Activated CD4-positive, alpha-beta T cell treated with anti-CD3 and anti-CD28 coated beads, Interleukin-2, amount 50 U/mL, for 4 hours (primary cell): ENCODE measurements at regions not wholly inside any gene's neighbourhood (a gene's known extent, or its start where the extent isn't known, plus 50 kb on each side); places are given as distances from the start of the nearest gene placed in this dataset.

ENCODE experiments used
- DNase-seq, 2 experiments: peaks; one replicate each; pipeline ENCODE4 v3.0.0-alpha.2; 2020

DNA sequence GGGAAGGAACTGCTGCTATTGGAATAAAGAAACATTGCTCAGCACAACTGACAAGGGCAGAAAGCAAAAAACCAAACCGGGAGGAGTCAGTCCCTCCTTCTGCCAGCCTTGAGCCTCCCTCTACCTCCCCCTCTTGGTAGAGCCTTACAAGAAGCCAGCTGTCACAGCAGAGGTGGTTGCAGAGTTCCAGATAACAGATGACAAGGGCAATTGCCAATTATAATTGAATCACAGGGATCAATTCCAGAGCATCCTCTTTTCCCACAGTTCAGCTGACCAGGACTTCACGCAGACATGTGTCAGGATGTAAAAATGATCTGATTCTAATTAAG lies 548.2 kb upstream of the LRRTM1 start:
- DNase-seq = no peak

DNA sequence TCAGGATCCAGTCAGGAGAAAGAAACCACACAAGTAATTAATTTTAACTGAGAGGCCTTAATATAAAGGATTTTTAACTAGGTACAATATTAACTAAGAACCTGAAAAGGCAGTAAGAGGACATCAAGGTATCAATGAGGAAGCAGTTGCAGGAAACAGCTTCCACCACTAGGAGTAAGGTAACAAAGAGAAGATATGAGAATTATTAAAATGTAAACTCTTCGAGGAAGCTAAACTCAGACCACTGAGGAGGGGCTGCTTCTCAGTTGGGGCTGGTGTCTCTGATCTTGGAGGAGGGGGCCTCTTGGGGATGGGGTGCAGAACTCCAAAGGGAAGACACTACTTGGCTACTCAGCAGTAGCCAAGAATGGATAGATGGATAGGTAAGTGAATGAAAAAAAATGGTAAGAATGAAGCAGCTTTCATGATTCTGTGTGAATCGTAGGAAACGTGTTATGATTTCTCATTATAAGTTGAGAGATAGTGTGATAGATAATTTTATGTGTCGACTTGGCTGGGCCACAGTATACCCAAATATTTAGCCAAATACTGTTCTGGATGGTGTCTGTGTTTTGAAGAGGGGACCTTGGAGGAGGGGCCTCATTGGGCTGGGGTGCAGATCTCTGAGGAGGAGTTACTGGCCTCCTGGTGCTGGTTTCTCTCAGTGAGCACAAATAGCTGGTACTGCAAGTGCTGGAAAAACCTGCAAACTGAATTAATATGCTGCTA lies 547.7 kb upstream of the LRRTM1 start:
- DNase-seq = no peak

DNA sequence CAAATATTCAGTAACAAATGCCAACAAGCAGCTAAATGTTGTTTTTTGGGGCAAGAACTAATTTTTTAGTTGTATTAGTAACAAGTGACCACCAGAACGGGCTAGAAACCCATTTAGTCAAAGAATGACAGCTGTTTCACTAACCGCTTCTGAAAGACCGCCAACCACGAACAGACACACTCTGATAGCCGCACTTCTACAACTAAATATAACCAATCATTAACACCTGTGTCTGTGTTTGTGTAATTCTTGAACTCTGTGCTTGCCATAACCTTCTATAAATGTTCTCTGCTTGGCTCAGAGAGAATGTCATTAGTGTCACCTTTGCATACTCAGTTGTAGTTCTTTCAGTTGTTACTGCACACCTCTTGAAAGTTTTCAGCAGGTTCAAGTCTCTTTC lies 526.3 kb upstream of the LRRTM1 start:
- no peak for DNase-seq

DNA sequence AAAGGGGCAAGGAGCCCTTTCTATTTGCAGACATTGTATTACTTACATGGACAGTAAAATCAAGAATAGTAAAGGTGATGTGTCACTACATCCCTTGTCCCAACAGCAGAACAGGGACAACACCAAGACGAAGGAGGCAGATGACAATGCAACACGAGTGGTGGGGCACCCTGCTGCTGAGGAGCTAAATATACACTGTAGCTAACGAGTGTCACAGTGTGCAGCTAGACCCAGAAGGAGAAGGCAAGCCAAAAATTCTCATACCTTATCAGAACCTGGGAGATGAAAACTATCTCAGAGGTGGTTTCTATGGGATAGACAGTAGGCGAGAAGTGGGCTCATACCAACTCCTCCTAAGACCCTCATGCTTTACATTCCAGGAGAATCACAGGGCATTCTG lies 518.4 kb upstream of the LRRTM1 start:
- no peak for DNase-seq

DNA sequence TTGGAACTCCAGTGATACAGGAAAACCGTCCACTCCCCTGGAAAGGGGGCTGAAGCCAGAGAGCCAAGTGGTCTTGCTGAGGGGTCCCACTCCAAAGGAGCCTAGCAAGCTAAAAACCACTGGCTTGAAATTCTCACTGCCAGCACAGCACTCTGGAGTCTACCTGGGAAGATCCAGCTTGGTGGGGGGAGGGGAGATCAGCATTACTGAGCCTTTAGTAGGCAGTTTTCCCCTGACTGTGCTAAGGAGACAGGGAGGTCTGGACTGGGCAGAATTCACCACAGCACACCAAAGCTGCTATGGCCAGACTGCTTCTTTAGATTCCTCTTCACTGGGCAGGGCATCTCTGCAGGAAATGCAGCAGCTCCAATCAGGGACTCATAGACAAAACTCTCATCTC lies 510.7 kb upstream of the LRRTM1 start:
- no peak for DNase-seq

DNA sequence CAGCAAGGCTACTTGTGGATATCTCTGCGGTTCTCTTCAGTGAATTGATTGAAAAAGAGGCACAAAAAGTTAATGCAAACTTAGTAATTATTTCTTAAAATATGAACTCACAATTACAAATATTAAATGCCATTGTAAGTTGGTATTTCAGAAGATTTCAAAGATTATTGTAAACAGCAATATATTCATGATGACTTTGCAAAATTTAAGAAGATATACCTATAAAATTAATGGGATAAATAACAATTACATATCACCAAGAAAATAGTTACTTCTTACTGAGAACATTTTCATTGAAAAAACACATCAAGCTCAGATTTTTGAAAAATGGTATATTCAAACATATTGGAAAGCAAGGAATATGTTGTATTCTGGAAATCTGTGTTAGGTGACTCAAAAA lies 482.0 kb upstream of the LRRTM1 start:
- no peak for DNase-seq

DNA sequence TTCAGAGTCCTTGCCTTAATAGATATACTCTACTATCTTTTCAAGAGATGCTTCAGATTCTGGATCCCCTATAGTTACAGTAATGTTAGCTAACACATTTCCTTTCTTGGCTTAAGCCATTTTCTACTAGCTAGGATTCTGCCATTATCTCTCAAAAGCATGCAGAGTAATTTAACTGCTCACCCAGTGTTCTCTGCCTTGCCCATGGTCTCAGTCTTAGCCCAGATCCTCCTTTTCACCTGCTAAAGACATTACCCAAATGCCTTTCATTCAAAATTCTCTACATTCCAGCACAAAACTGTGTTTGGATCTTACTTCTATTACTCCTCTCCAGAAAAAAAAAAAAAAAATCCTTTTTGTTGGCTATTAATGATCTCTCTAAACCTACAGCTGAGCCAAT lies 474.2 kb upstream of the LRRTM1 start:
- no peak for DNase-seq

DNA sequence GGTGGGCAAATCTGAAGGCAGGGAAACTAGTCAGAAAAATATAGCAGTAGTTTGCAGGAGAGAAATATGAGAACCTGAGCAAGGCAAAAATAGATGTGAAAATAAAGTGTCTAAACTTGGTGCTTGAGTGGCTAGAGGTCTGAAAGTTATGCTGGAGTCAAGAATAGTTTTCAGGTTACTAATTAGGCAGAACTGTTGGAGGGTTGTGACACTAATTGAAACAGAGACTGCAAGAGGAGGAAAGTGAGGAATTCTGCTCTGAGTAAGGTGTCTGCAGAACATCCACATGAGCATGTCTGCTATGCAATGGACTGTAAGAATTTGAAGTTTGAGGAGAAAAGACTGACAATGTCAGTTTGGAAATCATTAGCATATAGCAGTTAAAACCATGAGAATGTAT lies 444.0 kb upstream of the LRRTM1 start:
- DNase-seq = no peak

DNA sequence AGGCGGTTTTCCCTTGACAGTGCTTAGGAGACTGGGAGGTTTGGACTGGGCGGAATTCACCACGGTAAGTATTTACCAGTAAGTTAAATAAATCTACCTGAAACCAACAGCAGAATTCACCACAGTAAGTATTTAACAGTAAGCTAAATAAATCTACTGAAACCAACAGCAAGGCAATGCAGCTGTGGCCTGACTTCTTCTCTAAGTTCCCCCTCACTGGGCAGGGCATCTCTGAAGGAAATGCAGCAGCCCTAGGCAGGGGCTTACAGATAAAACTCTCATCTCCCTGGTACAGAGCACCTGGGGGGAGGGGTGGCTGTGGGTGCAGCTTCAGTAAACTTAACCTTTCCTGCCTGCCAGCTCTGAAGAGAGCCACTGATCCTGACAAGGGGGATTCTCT lies 432.5 kb upstream of the LRRTM1 start:
- DNase-seq = no peak

DNA sequence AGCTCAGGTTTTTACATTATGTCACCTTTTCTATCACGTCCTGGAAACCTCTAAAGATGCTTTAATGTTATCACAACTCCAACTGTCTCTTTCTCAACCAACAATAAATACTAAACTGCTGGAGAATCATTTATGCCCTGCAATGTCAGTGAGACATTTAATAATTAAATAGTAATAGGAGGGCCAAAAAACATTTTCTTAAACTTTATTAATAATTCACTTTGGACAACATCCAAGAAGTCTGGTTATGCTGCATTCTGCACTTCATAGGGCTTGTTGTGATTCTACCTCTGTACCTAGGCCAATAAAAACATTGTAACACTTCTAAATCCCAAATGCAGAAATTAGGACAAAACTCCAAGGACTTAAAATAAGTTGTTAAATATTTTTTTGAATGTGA lies 420.4 kb upstream of the LRRTM1 start:
- DNase-seq = no peak

DNA sequence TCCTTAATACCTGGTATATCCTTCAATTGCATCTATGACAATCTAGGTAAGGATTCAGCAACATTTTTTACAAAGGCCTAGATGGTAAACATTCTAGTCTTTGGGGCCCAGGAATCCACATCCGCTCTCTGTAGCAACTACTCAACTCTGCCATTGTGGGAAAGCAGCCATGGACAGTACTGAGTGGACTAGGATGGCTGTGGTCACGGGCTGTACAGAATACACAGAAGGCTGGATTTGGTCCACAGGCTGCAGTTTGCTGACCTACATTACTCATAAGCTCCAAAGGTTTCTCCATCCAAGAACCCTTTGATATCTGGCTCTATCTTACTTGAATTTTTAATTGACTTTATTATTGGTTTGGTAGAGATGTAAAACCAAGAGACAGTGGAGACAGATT lies 418.3 kb upstream of the LRRTM1 start:
- no peak for DNase-seq

DNA sequence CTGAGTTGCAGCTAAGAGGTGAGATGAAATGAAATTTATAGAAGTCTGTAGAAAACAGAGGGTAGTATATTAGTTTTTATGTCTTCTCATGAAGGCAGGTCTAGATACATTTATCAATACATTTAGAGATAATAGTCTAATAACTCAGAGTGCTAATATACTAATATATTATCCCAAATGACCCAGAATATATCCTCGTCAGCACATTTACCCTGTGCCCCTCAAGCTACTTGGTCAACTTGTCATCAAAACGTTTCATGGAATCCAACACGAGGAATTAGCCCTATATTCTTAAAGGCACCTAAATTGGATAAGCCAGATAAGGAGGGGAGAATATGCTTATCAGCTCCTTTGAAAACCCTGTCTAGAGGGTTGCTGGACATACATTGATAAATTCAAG lies 415.1 kb upstream of the LRRTM1 start:
- no peak for DNase-seq

DNA sequence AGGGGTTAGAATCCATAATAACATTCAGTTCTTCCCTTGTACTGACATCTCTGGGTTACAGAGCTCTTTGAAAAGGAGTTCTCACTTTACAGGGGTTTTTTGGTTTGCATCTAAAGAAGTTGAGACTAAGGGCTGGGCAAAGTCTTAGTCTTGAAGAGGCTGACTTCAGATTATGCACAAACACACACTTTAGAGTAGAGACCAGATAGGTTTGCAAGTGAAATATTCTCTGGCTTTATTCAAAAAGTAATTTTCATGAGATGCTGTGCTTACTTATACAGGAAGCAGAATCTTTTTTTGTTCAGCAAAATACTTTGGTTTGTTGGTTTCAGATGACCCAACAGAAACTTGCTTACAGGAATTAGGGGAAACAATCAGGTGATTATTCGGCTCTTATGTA lies 410.9 kb upstream of the LRRTM1 start:
- no peak for DNase-seq

DNA sequence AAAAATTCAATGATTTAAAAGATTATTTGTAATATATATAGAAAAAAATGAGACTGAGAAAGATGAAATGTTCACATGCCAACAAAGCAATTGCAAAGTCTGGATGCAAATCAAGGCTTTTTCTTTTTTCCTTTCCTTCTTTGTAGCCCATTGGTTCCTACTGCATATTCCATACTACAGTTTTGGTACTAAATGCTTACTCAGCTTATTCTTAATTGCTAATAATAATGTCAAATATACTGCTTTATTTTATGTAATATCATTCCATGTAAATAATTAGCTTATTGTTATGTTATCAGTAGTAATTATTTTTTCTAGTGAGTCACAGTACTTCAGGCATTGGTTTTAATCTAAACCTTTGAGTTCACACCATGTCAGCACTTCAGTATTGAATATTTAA lies 407.4 kb upstream of the LRRTM1 start:
- no peak for DNase-seq

DNA sequence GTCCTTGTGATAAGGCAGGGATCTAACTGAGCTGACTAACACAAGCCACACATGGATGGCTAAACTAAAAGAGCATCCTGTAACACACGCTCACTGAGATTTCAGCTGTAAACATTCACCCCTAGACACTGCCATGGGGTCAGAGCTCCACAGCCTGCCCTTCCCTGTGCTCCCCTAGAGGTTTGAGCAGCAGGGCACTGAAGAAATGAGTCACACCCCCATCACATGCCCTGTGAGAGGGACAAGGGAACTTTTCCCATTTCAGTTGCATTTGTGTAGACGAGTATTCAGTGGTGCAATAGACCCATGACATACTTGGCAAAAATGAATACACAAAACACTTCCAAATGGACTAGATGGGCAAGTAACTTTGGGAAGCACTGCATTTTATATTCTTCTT lies 402.4 kb upstream of the LRRTM1 start:
- DNase-seq = no peak

DNA sequence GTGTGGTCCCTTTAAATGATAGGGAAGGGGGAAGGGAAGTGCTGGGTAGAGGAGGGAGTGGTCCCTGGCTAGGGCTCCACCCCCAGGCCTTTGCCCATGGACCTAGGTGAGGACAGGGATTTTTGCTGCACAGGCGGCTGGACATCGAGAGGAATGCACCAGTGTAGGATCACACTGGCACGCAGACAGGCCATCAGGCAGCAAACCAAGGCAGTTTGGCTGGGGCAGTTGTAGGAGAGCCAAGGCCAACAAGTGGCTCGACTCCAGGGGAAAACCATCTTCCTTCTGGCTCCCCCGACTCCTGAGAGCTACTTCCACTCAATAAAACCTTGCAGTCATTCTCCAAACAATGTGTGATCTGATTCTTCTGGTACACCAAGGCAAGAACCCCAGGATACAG lies 402.0 kb upstream of the LRRTM1 start:
- no peak for DNase-seq

DNA sequence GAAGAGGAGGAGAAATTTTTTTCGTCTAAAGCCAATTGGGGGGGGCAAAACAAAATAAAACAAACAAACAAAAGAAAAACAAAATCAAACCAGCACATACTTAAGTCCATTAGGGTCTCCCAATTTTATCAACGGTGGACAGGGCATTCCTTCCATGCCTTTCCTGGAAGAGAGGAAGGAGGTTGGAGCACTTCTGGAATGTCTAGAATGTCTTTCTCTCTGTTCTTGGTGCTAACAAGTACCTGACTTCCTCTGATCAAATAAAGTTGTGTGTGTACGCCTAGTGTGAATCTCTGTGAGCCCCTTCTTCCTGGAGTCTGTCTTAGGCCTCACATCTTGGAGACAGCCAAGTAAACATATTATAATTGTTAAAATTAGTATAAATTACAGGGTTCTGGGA lies 399.0 kb upstream of the LRRTM1 start:
- DNase-seq = no peak

DNA sequence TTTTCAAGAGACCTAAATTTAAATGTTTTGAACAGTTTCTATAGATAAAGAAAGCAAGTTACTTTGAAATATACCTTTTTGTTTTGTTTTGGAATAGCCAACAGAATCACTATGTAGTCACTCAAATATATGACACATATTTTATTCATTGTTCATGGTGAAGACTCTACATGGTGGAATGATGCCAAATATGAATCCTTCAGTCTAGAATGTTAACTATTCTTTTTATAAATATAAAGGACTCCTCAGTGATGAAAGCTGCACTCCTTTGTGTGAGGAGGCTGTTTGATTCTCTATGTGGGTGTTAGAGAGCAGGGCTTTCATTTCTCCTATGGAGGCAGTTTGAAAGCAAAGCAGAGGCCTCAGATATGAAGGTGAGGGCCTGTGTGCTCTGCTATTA lies 396.4 kb upstream of the LRRTM1 start:
- no peak for DNase-seq
